ENCODE measurements at regions not wholly inside any gene's neighbourhood (a gene's known extent, or its start where the extent isn't known, plus 50 kb on each side); places are given as distances from the start of the nearest gene placed in this dataset.

DNA sequence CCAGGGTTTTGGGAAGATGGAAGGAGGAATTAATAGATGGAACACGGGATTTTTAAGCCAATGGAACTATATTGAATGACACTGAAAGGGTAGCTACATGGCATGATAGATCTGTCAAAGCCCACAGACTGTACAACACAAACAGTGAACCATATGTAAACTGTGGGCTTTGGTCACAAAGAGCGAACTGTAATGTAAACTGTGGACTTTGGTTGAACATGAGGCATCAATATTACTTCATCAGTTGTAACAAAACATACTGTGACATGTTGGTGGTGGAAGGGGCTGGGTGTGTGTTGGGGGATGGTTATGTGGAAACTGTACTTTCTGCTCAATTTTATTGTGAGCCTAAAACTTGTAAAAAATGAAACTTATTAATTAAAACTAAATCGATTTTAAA lies 210.6 kb upstream of the HMGA2 start:
- no peak for DNase-seq (ENCODE audit: low spot score in 2 of 2)
- H3K4me3 ChIP-seq: no peak overlapping the region
- no peak overlapping the region for H3K27ac ChIP-seq
- H3K27me3 ChIP-seq: peaks cover 6% of the 10 kb centered on the region
- no peaks in the 10 kb centered on the region for H3K4me1 ChIP-seq
- WGBS: 81% methylated on average over 3 of the region's 3 CpGs
- TF ChIP-seq, protein P1, sequence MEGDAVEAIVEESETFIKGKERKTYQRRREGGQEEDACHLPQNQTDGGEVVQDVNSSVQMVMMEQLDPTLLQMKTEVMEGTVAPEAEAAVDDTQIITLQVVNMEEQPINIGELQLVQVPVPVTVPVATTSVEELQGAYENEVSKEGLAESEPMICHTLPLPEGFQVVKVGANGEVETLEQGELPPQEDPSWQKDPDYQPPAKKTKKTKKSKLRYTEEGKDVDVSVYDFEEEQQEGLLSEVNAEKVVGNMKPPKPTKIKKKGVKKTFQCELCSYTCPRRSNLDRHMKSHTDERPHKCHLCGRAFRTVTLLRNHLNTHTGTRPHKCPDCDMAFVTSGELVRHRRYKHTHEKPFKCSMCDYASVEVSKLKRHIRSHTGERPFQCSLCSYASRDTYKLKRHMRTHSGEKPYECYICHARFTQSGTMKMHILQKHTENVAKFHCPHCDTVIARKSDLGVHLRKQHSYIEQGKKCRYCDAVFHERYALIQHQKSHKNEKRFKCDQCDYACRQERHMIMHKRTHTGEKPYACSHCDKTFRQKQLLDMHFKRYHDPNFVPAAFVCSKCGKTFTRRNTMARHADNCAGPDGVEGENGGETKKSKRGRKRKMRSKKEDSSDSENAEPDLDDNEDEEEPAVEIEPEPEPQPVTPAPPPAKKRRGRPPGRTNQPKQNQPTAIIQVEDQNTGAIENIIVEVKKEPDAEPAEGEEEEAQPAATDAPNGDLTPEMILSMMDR (IDR thresholded peaks at IDR 0.05): no peak
- TF ChIP-seq POLR2A (IDR thresholded peaks at IDR 0.05) (no peak), EP300 (IDR thresholded peaks at IDR 0.05) (no peak), POLR2AphosphoS5 (IDR thresholded peaks at IDR 0.05) (no peak)
- no peaks in the 10 kb centered on the region for H3K36me3 ChIP-seq
- H3K9me3 ChIP-seq: no peaks in the 10 kb centered on the region

GRCh38 chr12:65614259-65614889 lies 209.9 kb upstream of the HMGA2 start:
- no peaks in the 10 kb centered on the region for H3K4me1 ChIP-seq
- H3K36me3 ChIP-seq: no peaks in the 10 kb centered on the region
- DNase-seq (ENCODE audit: low spot score in 2 of 2): no peak
- 80% methylated on average over 5 of the region's 5 CpGs for WGBS
- H3K4me3 ChIP-seq: no peak overlapping the region
- H3K9me3 ChIP-seq: no peaks in the 10 kb centered on the region
- TF ChIP-seq, protein P1 (IDR thresholded peaks at IDR 0.05): no peak
- TF ChIP-seq EP300 (IDR thresholded peaks at IDR 0.05) (no peak), POLR2A (IDR thresholded peaks at IDR 0.05) (no peak), POLR2AphosphoS5 (IDR thresholded peaks at IDR 0.05) (no peak)
- no peak overlapping the region for H3K27ac ChIP-seq
- peaks cover 6% of the 10 kb centered on the region for H3K27me3 ChIP-seq

- TF ChIP-seq, protein P1 (IDR thresholded peaks at IDR 0.05): no peak
- no peak for TF ChIP-seq EP300 (IDR thresholded peaks at IDR 0.05)
- no peak for TF ChIP-seq POLR2A (IDR thresholded peaks at IDR 0.05)
- no peak for TF ChIP-seq POLR2AphosphoS5 (IDR thresholded peaks at IDR 0.05)
- Histone ChIP-seq H3K4me3 (no peak overlapping the region), H3K36me3 (no peaks in the 10 kb centered on the region), H3K27me3 (peaks cover 9% of the 10 kb centered on the region), H3K4me1 (no peaks in the 10 kb centered on the region), H3K27ac (no peak overlapping the region), H3K9me3 (no peaks in the 10 kb centered on the region)
- WGBS: 50% methylated on average over 2 of the region's 2 CpGs
- DNase-seq (ENCODE audit: low spot score in 2 of 2): no peak
These were observed 209.2 kb upstream of the HMGA2 start for GRCh38 chr12:65615118-65615517.

GRCh38 chr12:65616022-65616421 lies 208.3 kb upstream of the HMGA2 start:
- Histone ChIP-seq H3K27me3 (peaks cover 11% of the 10 kb centered on the region), H3K4me1 (no peaks in the 10 kb centered on the region), H3K9me3 (no peaks in the 10 kb centered on the region), H3K27ac (no peak overlapping the region), H3K36me3 (no peaks in the 10 kb centered on the region), H3K4me3 (no peak overlapping the region)
- no peak for TF ChIP-seq POLR2AphosphoS5 (IDR thresholded peaks at IDR 0.05)
- TF ChIP-seq, protein P1 (IDR thresholded peaks at IDR 0.05): no peak
- TF ChIP-seq EP300 (IDR thresholded peaks at IDR 0.05): no peak
- no peak for TF ChIP-seq POLR2A (IDR thresholded peaks at IDR 0.05)
- WGBS: 95% methylated on average over 1 of the region's 1 CpG
- DNase-seq (ENCODE audit: low spot score in 2 of 2): no peak

- Histone ChIP-seq H3K4me3 (no peak overlapping the region), H3K9me3 (no peaks in the 10 kb centered on the region), H3K36me3 (no peaks in the 10 kb centered on the region), H3K27ac (no peak overlapping the region), H3K4me1 (no peaks in the 10 kb centered on the region), H3K27me3 (peaks cover 8% of the 10 kb centered on the region)
- TF ChIP-seq, protein P1 (IDR thresholded peaks at IDR 0.05): no peak
- TF ChIP-seq POLR2AphosphoS5 (IDR thresholded peaks at IDR 0.05) (no peak), POLR2A (IDR thresholded peaks at IDR 0.05) (no peak), EP300 (IDR thresholded peaks at IDR 0.05) (no peak)
- 90% methylated on average over 2 of the region's 2 CpGs for WGBS
- DNase-seq (ENCODE audit: low spot score in 2 of 2): no peak
These were observed 205.7 kb upstream of the HMGA2 start for GRCh38 chr12:65618588-65618987.
